Erythroblast (primary cell): ENCODE measurements at regions not wholly inside any gene's neighbourhood (a gene's known extent, or its start where the extent isn't known, plus 50 kb on each side); places are given as distances from the start of the nearest gene placed in this dataset.

Experiments
- GATA1 ChIP-seq: IDR thresholded peaks from 2 replicates; pipeline ENCODE4 v1.6.1; 2011; ENCODE audit warnings: low read depth, mild to moderate bottlenecking, control low read depth, low read length, moderate library complexity
- POLR2A ChIP-seq: IDR thresholded peaks from 2 replicates; pipeline ENCODE4 v1.6.1; 2011; ENCODE audit warnings: mild to moderate bottlenecking, low read length

- no peak for TF ChIP-seq POLR2A
- no peak for TF ChIP-seq GATA1
Observed at GRCh38 chr10:36443233-36443632, 682.2 kb upstream of the ANKRD30A start.
